ENCODE measurements at regions not wholly inside any gene's neighbourhood (a gene's known extent, or its start where the extent isn't known, plus 50 kb on each side); places are given as distances from the start of the nearest gene placed in this dataset.

GRCh38 chr4:141473026-141473540 is 163.3 kb upstream of the IL15 start:
- TF ChIP-seq CTCF (IDR thresholded peaks at IDR 0.05; ENCODE audit: borderline replicate concordance, extremely low read depth, low read length, poor library complexity, severe bottlenecking) (no peak), EZH2 (IDR thresholded peaks at IDR 0.05; ENCODE audit: borderline replicate concordance, low read depth, low read length, severe bottlenecking) (no peak)

All from DND-41 (cell line).